Testis (tissue), 2 donors: ENCODE measurements at regions not wholly inside any gene's neighbourhood (a gene's known extent, or its start where the extent isn't known, plus 50 kb on each side); places are given as distances from the start of the nearest gene placed in this dataset.

Experiments used
- DNase-seq: peaks from one replicate; pipeline ENCODE4 v3.0.0-alpha.2; 2019
- H3K27ac ChIP-seq, 2 donors: fragments of 200-600 bp; sonication (generic); one replicate each; pipeline ENCODE4 v1.5.1; 2019
- H3K27me3 ChIP-seq: fragments of 200-600 bp; sonication (generic); one replicate; pipeline ENCODE4 v1.5.1; 2019
- H3K36me3 ChIP-seq: fragments of 200-600 bp; sonication (generic); one replicate; pipeline ENCODE4 v1.5.1; 2017; ENCODE audit warnings: low read depth; ENCODE audit errors: missing control alignments
- H3K4me1 ChIP-seq: fragments of 200-600 bp; sonication (generic); one replicate; pipeline ENCODE4 v1.5.1; 2019
- H3K4me3 ChIP-seq, 2 donors: fragments of 200-600 bp; sonication (generic); one replicate each; pipeline ENCODE4 v1.5.1; 2017 to 2019
- H3K9me3 ChIP-seq: fragments of 200-600 bp; sonication (generic); one replicate; pipeline ENCODE4 v1.5.1; 2017
- CTCF ChIP-seq, 3 experiments: fragments of 450-650 bp in 2 of 3; fragments of 200-600 bp in 1 of 3; sonication (generic) in 1 of 3; IDR thresholded peaks; one replicate each; pipeline ENCODE4 v1.5.1; 2016 to 2019; ENCODE audit warnings: antibody characterized with exemption in 3 of 3, mild to moderate bottlenecking in 2 of 3, moderate library complexity in 1 of 3
- POLR2A ChIP-seq: fragments of 450-650 bp; IDR thresholded peaks from one replicate; pipeline ENCODE4 v1.6.1; 2017; ENCODE audit warnings: antibody characterized with exemption, mild to moderate bottlenecking, moderate library complexity
- WGBS, 2 donors: methylation state at CpG; one replicate each; pipeline ENCODE4 v1.1.5; 2018; 5-methylcytosine and 5-hydroxymethylcytosine counted together
- intact Hi-C: fragments of 100-400 bp; cut with DNase I; formaldehyde crosslinking; loops from one replicate; pipeline ENCODE4 v1.15.1; 2023; ENCODE audit warnings: low total_unique reads

- 94 to 95% methylated on average over 4 of the region's 4 CpGs for WGBS, 2 donors
- Histone ChIP-seq H3K27ac (no peak overlapping the region), H3K27me3 (no peaks in the 10 kb centered on the region)
Observed at GRCh38 chr16:79501446-79501845, 99.1 kb downstream of the MAF start.

GRCh38 chr16:79500866-79501265, 99.7 kb downstream of the MAF start:
- no peak for DNase-seq
- Histone ChIP-seq H3K36me3 (no peaks in the 10 kb centered on the region), H3K27ac (no peak overlapping the region), H3K4me3 (no peak overlapping the region), H3K27me3 (no peaks in the 10 kb centered on the region), H3K9me3 (no peaks in the 10 kb centered on the region), H3K4me1 (no peaks in the 10 kb centered on the region)
- WGBS, 2 donors = 90 to 93% methylated on average over 2 of the region's 2 CpGs
- intact Hi-C loops = no loop called here
- no peak for TF ChIP-seq POLR2A
- TF ChIP-seq CTCF (IDR thresholded peaks at IDR 0.05) = no peak

More at GRCh38 chr16:79501446-79501845, 99.1 kb downstream of the MAF start:
- Histone ChIP-seq H3K4me3 (no peak overlapping the region), H3K36me3 (no peaks in the 10 kb centered on the region), H3K4me1 (no peaks in the 10 kb centered on the region), H3K9me3 (no peaks in the 10 kb centered on the region)
- no peak for TF ChIP-seq CTCF (IDR thresholded peaks at IDR 0.05)
- no peak for TF ChIP-seq POLR2A
- DNase-seq = no peak
- intact Hi-C loops = no loop called here

GRCh38 chr16:79500286-79500685, 100.3 kb downstream of the MAF start:
- H3K27me3 ChIP-seq = no peaks in the 10 kb centered on the region
- TF ChIP-seq CTCF (IDR thresholded peaks at IDR 0.05) (no peak), POLR2A (no peak)
- H3K4me3 ChIP-seq = no peak overlapping the region
- H3K4me1 ChIP-seq = no peaks in the 10 kb centered on the region
- intact Hi-C loops = no loop called here
- H3K27ac ChIP-seq = no peak overlapping the region
- H3K36me3 ChIP-seq = no peaks in the 10 kb centered on the region
- no peak for DNase-seq
- H3K9me3 ChIP-seq = no peaks in the 10 kb centered on the region
- 66 to 76% methylated on average over 2 of the region's 2 CpGs for WGBS, 2 donors

GRCh38 chr16:79498928-79499327, 101.6 kb downstream of the MAF start:
- Histone ChIP-seq H3K27me3 (no peaks in the 10 kb centered on the region), H3K4me1 (no peaks in the 10 kb centered on the region)
- TF ChIP-seq POLR2A = no peak
- no peak for TF ChIP-seq CTCF (IDR thresholded peaks at IDR 0.05)

GRCh38 chr16:79497606-79498350, 102.8 kb downstream of the MAF start:
- DNase-seq = no peak
- no peak overlapping the region for H3K4me3 ChIP-seq
- H3K4me1 ChIP-seq = no peaks in the 10 kb centered on the region
- no peak overlapping the region for H3K27ac ChIP-seq
- intact Hi-C loops = no loop called here
- no peaks in the 10 kb centered on the region for H3K27me3 ChIP-seq
- no peaks in the 10 kb centered on the region for H3K36me3 ChIP-seq
- WGBS, 2 donors = 92% methylated on average over 6 of the region's 6 CpGs
- no peak for TF ChIP-seq POLR2A
- TF ChIP-seq CTCF (IDR thresholded peaks at IDR 0.05) = no peak
- no peaks in the 10 kb centered on the region for H3K9me3 ChIP-seq

More at GRCh38 chr16:79498928-79499327, 101.6 kb downstream of the MAF start:
- H3K36me3 ChIP-seq = no peaks in the 10 kb centered on the region
- intact Hi-C loops = no loop called here
- H3K4me3 ChIP-seq = no peak overlapping the region
- no peak overlapping the region for H3K27ac ChIP-seq
- 89 to 100% methylated on average over 1 of the region's 1 CpG for WGBS, 2 donors
- no peaks in the 10 kb centered on the region for H3K9me3 ChIP-seq
- no peak for DNase-seq
